ENCODE measurements at regions not wholly inside any gene's neighbourhood (a gene's known extent, or its start where the extent isn't known, plus 50 kb on each side); places are given as distances from the start of the nearest gene placed in this dataset.

DNA sequence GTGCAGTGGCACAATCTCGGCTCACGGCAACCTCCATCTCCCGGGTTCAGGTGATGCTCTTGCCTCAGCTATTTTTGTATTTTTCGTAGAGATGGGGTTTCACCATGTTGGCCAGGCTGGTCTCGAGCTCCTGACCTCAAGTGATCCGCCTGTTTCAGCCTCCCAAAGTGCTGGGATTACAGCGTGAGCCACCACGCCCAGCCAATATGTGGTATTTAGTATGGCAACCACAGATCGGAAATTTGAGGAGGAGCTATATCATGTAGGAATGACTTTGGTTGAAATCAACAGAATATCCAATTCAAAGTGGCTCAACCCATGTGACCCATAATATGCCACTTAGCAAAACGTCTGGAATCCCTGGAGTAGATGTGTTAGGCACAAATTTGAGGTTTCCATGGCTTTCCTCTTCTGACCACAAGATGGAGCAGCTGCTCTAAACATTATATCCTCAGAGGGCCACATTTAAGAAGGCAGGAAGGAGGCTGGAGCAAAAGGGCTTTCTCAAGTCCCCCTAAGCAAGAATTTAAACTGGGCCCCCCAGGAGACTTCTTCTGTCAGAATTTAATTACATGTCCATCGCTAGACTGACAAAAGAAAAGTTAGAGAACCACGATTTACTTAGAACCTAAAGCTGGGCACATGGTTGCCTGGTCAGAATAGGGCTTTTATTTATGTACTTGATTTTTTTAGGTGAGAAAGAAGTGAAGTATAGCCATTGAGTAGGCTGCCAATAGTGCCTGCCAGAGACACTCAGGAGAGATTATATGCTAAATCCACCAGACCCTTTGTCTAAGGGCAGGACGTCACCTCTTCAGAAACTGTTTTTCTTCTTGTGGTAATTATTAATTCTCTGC is 49.6 kb upstream of the ITSN2 start:
- Histone ChIP-seq H3K36me3 (ENCODE audit: control insufficient read depth in 2 of 2, extremely low read depth in 1 of 2, insufficient read depth in 2 of 2, low read length in 2 of 2) (no peaks in the 10 kb centered on the region), H3K4me1 (ENCODE audit: control insufficient read depth, extremely low read depth, insufficient read depth, low read length) (no peaks in the 10 kb centered on the region), H3K79me2 (ENCODE audit: control insufficient read depth, insufficient read depth, low read length) (no peaks in the 10 kb centered on the region), H3K27me3 (ENCODE audit: control insufficient read depth, extremely low read depth, insufficient read depth, low read length) (no peaks in the 10 kb centered on the region), H3K4me2 (ENCODE audit: control insufficient read depth, extremely low read depth, insufficient read depth, low read depth, low read length) (no peak overlapping the region), H3K9ac (ENCODE audit: control insufficient read depth, extremely low read depth, insufficient read depth, low read length) (no peak overlapping the region), H2AFZ (ENCODE audit: control insufficient read depth, low read length) (no peak overlapping the region), H3K9me1 (ENCODE audit: control insufficient read depth, extremely low read depth, insufficient read depth, low read length) (no peaks in the 10 kb centered on the region), H3K9me3 (ENCODE audit: control insufficient read depth, low read depth, low read length) (no peaks in the 10 kb centered on the region), H3K4me3 (ENCODE audit: control insufficient read depth in 2 of 3, extremely low read depth in 1 of 3, insufficient read depth in 2 of 3, low read depth in 1 of 3, low read length in 3 of 3) (no peak overlapping the region), H3K27ac (ENCODE audit: control insufficient read depth, insufficient read depth, low read length) (no peak overlapping the region), H4K20me1 (ENCODE audit: control insufficient read depth, extremely low read depth, insufficient read depth, low read length) (no peaks in the 10 kb centered on the region)
- no peak for TF ChIP-seq EZH2 (IDR thresholded peaks at IDR 0.05; ENCODE audit: low read length)
- TF ChIP-seq, protein P1, sequence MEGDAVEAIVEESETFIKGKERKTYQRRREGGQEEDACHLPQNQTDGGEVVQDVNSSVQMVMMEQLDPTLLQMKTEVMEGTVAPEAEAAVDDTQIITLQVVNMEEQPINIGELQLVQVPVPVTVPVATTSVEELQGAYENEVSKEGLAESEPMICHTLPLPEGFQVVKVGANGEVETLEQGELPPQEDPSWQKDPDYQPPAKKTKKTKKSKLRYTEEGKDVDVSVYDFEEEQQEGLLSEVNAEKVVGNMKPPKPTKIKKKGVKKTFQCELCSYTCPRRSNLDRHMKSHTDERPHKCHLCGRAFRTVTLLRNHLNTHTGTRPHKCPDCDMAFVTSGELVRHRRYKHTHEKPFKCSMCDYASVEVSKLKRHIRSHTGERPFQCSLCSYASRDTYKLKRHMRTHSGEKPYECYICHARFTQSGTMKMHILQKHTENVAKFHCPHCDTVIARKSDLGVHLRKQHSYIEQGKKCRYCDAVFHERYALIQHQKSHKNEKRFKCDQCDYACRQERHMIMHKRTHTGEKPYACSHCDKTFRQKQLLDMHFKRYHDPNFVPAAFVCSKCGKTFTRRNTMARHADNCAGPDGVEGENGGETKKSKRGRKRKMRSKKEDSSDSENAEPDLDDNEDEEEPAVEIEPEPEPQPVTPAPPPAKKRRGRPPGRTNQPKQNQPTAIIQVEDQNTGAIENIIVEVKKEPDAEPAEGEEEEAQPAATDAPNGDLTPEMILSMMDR (optimal IDR thresholded peaks at IDR 0.05 in 1 of 3, IDR thresholded peaks at IDR 0.05 in 1 of 3, conservative IDR thresholded peaks at IDR 0.05 in 1 of 3; ENCODE audit: extremely low read depth in 1 of 3, insufficient read depth in 2 of 3, low read length in 3 of 3), result peak; percentile 74 to 83 (median 78)
- dilution Hi-C loops (cut with MboI; ENCODE audit: extremely low pct_ligation_motif_present, low sequenced_read_pairs), result no loop called here
- DNase-seq (ENCODE audit: low read depth, low spot score), result no peak
- peak; percentile 69 for FAIRE-seq

All from keratinocyte (primary cell).